H1 (cell line): ENCODE measurements at regions not wholly inside any gene's neighbourhood (a gene's known extent, or its start where the extent isn't known, plus 50 kb on each side); places are given as distances from the start of the nearest gene placed in this dataset.

ENCODE experiments used
- ATF2 ChIP-seq: IDR thresholded peaks from 2 replicates; pipeline ENCODE4 v1.6.1; 2012; ENCODE audit warnings: low read length, inconsistent platforms
- CREB1 ChIP-seq: IDR thresholded peaks from 2 replicates; pipeline ENCODE4 v1.6.1; 2012; ENCODE audit warnings: inconsistent platforms
- FOSL1 ChIP-seq: IDR thresholded peaks from 2 replicates; pipeline ENCODE4 v1.6.1; 2011; ENCODE audit warnings: mild to moderate bottlenecking, low read depth, low read length, moderate library complexity; ENCODE audit not compliant: insufficient read depth
- HDAC2 ChIP-seq, 2 experiments: fragments of 300-600 bp in 1 of 2; sonication (generic) in 1 of 2; IDR thresholded peaks; 2 replicates each; pipeline ENCODE4 v1.6.1; 2011 to 2012; ENCODE audit warnings: low read depth in 2 of 2, low read length in 2 of 2, mild to moderate bottlenecking in 2 of 2, moderate library complexity in 2 of 2, borderline replicate concordance in 1 of 2, inconsistent platforms in 1 of 2
- MAFK ChIP-seq: IDR thresholded peaks from 2 replicates; pipeline ENCODE4 v1.6.1; 2012; ENCODE audit warnings: low read depth, mild to moderate bottlenecking, improper control_type of control experiment, low read length
- PHF8 ChIP-seq: fragments of 200-600 bp; sonication (generic); conservative IDR thresholded peaks from 2 replicates; pipeline ENCODE4 v1.7.1; 2012; ENCODE audit warnings: low read depth, mild to moderate bottlenecking, inconsistent platforms, low read length, moderate library complexity
- POLR2AphosphoS5 ChIP-seq: IDR thresholded peaks from 2 replicates; pipeline ENCODE4 v1.6.1; 2011; ENCODE audit warnings: low read depth, low read length
- RBBP5 ChIP-seq: IDR thresholded peaks from 2 replicates; pipeline ENCODE4 v1.7.1; 2012; ENCODE audit warnings: low read depth, mild to moderate bottlenecking, inconsistent platforms, low read length, moderate library complexity, borderline replicate concordance
- SIRT6 ChIP-seq: IDR thresholded peaks from one replicate; pipeline ENCODE4 v1.7.1; 2012; ENCODE audit warnings: low read length, inconsistent platforms

GRCh38 chr5:122707796-122708195 is 67.1 kb upstream of the SNX2 start (continued):
- TF ChIP-seq FOSL1 (no peak), RBBP5 (no peak), POLR2AphosphoS5 (no peak), MAFK (no peak), SIRT6 (no peak), PHF8 (no peak), ATF2 (no peak), CREB1 (no peak), HDAC2 (IDR thresholded peaks at IDR 0.05; ENCODE audit: borderline replicate concordance in 1 of 2, low read depth in 2 of 2, low read length in 2 of 2) (no peak)
